NCI-H446 treated with DMSO at 0.1 percent for 48 hours (cell line): ENCODE measurements at regions not wholly inside any gene's neighbourhood (a gene's known extent, or its start where the extent isn't known, plus 50 kb on each side); places are given as distances from the start of the nearest gene placed in this dataset.
"Not testable (repeated sequence)": the region's sequence is repeated elsewhere in the genome, so short reads cannot be mapped to it uniquely, and the experiment has no call there.

Source experiments
- DNase-seq: peaks from one replicate; lab custom pipeline; 2025; lab: John Stamatoyannopoulos, UW

DNA sequence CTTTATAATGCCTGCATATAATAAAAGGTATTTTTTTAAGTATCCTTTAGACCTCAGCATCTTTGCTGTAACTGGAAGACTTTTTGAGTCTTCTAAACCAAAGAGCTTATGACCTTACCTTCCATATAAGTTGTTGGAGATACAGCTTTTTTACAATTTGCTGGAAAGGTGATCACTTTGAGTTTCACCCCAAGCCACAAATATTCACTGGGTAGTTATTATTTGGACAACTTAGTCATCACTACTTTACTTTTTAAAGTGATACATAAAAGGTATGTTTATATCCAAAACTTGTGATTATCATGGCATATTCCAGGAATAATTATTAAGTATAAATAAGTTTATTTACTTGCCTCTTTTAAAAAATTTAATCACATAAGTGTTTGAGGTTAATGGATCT is 246.7 kb upstream of the NRIP1 start:
- DNase-seq, result no peak

DNA sequence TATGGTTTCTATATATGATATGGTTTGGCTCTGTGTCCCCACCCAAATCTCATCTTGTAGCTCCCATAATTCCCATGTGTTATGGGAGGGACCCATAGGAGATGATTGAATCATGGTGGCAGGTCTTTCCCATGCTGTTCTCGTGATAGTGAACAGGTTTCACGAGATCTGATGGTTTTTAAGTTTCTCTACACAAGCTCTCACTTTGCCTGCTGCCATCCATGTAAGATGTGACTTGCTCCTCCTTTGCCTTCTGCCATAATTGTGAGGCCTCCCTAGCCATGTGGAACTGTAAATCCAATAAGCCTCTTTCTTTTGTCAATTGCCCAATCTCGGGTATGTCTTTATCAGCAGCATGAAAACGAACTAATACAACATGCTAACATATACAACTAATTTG is 252.2 kb upstream of the NRIP1 start:
- DNase-seq, result not testable (repeated sequence)

DNA sequence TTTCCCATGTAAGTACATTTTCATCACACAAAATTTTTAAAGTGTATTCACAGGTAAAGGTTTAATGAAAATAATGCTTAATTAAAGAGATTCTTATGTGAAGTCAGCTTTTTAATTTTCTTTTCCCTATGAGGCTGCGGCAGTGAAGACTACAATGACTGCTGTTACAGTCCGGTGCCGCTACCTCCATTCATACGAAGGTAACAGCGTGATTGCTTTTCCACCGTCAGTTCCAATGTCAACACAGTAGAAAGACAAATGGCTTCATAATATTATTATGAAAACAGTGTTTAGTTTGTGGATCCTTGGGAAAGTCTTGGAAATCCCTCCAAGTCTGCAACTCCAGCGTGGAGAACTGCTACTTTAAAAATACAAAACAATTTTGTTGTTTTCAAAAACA is 254.9 kb upstream of the NRIP1 start:
- no peak for DNase-seq

DNA sequence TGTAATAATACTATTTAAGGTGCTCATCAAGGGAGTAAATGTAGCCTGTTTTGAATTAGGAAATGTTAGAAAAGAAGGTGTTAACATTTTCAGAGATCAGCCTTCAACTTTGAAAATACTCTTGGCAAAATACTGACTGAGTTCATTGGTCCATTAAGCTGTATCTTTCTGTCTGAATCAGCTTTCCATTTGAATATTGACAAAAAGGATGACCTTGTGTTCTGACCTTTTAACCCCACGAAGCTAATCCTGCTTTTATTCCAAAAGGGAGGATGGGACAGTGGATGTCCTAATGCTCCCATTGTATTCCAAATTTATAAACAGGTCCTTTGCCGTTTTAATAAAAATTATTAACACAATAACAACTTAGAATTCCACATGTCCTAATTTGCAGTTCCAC is 259.7 kb upstream of the NRIP1 start:
- no peak for DNase-seq

DNA sequence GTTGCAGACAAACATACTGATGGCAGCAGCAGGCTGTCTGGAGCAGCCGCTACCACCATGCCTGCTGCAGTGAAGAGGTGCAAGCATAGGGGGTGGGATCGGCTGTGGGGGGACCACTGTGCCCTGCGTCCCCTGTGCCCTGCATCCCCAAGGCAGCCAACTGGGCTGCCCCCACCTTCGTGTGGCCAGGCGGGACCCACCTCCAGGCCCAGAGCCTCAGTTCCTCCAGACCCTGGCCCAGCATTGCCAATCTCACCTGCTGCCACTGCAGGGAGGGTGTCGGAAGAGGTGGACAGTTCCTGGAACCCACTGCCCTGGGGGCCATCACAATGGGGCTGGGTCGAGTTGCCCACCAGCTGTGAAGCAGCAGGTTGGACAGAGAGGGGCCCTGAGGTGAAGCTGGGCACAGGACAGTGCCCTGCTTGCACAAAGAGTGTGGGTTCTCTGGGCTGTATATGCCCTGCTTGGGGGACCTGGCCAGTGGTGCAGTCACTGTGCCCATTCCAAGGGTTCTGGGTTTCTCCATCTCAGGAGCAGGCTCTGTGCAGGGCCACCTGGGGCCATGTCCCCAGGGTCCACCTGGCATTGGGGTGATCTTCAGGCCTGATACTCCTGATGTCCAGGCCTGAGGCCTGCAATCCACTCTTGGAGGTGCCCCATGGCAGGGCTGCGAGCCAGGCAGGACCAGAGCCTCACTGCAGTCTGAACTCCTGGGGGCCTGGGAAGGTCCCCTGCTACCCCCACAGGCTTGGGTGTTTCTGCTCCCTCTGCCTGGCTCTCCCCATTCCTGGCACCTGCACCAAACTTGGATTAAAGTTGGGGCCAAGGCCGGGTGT is 261.4 kb upstream of the NRIP1 start:
- no peak for DNase-seq

DNA sequence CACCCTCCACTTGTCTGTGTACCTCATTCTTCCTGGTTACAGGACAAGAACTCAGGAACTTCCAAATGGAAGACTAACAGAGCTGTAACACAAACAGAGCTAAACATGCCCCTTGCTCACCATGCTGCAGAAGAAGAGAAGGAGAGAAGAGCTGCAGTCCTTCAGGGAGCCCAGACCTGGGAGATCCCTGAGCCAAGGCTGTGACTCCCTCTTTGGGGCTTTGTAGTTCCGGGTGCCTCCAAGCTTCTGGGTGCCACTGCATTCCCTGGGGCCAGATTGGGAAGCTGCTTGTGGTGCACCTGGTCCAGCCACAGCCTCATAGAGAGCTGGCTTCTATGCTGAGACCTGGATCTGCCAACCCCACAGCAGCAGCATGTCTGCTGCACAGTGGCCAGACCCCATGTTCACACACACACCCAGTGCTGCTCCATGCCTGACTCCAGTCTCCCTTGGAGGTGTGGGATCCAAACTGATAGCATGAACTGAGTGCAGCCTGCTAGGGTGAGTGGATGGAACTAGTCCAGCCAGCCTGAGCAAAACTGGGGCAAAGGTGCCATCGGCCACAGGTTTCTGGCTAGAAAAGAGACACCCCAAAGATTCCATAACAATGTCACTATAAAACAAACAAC is 263.0 kb upstream of the NRIP1 start:
- DNase-seq, result no peak

DNA sequence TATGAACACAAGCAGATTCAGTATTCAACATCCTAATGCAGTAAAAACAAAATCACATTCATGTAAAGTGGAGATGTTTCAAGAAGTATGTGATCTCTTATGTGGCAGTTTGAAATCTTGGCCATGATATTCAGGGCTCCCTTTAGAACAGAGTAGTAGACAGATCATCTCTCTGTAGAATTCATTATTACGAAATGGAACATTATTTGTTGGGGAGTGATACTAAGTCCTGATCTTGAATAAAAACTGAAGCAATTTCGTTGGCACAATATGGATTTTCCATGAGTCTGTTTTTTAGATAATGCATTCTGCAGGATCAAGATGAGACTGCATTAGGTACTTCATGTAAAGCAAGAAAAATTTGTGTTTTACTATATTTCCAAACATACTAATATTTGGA is 264.4 kb upstream of the NRIP1 start:
- DNase-seq, result no peak

DNA sequence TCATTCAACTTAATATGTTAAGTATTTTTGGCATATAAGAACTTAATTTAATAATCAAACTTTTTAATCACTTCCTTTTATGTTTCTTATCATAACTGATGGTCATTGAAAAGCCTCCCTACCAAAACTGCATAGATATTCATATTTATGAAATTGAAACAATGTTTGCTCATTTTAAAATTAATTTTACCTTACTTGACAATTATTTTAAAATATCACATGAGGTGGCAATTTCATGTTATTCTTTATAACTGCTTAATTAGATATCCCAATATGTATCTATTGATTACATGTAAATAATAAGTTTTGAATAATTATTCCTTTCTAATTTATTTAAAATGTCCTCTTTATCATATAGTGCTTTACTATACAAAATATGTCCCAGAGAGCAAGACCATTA is 266.1 kb upstream of the NRIP1 start:
- no peak for DNase-seq

DNA sequence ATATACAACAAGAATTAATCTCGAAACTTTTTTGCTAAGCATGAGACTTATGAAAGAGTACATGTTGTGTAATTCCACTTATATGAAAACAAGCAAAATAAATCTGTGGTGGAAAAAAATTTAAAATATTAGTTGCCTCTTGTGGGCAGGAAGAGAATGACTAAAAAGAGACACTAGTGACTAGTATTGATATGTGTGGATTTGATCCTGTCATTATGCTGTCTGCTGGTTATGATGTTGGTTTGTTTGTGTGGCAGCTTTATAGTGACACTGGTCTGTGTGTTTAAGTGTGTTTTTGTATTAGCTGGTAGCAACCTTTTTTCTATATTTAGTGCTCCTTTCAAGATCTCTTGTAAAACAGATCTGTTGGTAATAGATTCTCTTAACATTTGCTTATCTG is 267.8 kb upstream of the NRIP1 start:
- DNase-seq, result no peak

DNA sequence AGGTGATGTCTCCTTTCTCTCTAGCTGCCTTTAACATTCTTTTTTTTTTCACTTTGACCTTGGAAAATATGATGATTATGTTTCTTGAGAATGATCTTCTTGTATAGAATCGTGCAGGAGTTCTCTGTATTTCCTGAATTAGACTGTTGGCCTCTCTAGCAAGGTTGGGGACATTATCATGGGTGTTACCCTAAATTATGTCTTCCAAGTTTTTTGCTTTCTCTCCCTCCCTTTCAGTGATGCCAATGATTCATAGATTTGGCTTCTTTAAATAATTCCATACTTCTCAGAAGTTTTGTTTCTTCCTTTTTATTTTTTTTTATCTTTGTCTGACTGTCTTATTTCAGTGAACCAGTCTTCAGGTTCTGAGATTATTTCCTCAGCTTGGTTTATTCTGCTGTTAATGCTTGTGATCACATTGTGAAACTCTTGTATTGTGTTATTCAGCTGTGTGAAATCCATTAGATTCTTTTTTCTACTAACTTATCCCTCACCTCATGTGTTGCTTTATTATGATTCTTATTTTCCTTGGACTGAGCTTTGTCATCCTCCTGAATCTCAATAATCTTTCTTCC is 268.4 kb upstream of the NRIP1 start:
- no peak for DNase-seq

DNA sequence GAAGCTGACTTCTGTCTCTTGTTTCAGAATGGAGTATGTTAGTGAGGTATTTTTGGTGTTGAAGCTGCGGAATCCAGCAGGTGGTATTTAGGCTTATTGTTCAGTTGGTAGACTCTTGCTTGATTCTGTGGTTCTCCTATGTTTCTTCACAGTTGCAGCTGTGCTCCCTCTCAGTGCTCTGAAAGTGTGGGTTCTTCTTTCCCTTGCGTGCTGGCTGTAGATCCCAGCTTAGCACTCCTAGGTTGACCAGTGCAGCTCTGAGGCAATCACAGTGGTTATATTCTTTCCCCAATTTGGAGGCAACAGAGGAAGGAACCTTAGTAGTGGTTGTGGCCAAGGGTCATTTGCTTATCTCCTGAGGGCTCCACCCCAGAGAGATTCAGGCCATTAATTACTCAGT is 269.2 kb upstream of the NRIP1 start:
- no peak for DNase-seq

DNA sequence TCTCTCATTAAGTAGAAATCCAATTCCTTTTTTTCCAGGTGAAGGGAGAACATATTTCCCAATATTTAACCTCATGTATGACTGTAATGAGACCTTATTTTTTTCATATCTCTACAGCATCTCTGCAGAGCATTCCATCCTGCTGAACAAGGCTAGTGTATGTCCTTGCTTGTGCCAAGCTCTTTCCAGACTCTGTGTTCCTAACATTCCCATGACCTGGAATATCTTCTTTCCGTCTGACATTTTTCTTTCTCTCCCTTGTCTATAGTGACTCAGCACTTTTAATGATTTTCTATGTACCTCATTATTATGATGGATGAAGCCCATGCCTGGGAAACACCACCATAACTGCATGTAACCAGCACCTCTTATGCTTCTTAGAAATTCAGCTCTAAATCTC is 278.3 kb upstream of the NRIP1 start:
- DNase-seq, result no peak

DNA sequence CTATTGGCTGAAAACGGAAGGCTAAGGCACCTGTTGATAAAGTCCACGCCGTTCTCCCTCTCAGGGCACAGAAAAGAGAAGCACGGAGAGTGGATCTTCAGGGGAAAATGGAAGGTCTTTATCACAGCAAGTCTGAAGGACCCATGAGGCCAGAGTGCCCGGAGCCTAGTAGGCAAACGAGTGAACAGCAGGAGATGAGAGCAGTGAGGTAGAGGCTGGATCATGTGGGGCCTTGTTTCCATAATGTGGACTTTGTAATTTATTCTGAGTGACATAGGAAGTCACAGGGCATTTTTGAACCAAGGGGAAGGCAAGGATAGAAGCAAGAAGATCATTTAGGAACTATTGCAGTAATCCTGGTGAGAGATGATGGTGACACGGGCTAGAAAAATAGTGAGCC is 287.2 kb upstream of the NRIP1 start:
- DNase-seq, result no peak

DNA sequence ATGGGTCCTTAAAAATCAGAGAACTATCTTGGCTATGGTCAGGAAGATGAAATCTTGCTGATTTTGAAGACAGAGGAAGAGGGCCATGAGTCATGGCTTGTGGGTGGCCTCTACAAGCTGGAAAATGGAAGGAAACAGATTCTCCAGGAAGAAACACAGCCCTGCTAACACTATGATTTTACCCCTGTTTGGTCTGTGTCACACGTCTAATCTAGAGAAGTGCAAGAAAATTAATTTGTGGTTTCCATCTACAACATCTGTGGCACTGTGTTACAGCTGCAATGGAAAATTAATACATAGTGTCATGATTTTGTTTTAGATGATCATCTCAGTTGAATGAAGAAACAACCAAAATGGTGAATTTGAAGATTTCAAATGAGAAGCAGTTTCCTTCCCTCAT is 288.7 kb upstream of the NRIP1 start:
- DNase-seq, result no peak

DNA sequence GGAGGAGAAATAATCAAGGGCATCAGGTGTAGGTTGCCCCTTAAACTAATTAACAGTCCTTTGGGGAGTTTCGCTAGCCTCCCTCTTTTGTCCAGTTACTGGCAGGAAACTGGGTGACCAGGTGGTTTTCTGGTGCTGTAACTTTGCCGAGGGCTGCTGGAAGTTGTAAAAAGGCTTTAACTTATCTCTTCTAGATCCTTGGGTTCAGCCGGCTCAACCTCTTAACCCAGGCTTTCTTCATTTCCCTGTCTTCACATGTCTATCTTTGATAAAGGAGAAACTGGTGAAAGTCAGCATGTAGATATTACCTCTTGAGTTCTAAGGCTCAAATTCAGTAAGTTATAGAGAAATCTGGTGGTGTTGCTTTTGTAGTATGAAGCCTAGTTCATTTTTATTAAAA is 289.7 kb upstream of the NRIP1 start:
- DNase-seq, result no peak

DNA sequence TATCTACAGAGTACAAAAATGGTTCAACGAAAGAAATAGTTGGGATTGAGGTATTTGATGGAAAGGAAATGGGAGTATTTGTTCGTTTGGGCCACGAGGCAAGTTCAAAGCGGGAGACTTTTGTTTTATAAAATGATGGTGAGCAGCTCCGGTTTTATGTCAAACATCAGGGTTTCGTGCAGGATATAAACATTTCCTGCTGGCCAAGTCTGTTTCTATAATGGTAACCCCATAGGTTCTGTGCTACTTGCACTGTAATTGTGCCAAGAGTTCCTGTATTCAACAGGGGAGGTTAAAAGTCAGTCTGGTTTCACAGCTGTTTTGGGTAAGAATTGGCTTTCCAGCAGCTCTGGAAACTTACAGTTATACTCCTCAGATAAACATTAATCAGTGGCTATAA is 290.3 kb upstream of the NRIP1 start:
- DNase-seq, result no peak

DNA sequence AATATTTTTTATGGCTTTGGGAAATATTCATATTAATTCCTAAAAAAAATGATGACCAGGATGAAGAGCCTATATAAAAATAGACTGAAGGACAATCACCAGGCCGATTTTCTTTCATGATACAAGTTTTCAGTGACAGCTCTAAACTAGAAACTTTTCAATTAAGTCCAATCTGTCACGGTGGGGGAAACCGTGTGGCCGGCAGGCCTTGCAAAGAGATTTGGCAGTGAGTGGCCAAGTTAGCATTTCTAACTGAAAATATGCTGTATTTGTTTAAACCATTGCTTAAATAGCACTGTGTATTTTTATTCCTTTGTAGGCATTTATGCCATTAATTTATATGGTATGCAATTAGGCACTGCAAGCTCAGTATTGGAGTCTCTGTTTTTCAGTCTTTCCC is 294.5 kb upstream of the NRIP1 start:
- DNase-seq, result no peak

DNA sequence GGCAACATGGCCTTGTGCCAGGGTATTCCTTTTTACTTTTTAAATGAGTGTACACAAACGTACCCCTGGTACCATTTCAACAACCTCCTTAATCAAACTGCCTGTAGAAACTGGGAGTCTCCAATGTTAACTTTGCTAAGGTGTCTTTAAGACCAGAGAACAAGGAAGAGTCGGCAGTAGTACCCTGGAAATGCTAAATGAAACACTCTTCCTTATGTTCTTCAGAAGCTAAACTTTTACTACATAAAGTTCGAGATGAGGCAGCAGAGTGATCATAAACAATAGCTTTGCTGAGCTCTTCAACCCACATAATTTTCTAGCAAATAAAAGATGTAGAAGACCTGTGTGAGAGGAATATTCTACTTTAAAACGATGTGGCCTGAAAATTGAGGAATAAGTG is 297.7 kb upstream of the NRIP1 start:
- DNase-seq, result no peak

DNA sequence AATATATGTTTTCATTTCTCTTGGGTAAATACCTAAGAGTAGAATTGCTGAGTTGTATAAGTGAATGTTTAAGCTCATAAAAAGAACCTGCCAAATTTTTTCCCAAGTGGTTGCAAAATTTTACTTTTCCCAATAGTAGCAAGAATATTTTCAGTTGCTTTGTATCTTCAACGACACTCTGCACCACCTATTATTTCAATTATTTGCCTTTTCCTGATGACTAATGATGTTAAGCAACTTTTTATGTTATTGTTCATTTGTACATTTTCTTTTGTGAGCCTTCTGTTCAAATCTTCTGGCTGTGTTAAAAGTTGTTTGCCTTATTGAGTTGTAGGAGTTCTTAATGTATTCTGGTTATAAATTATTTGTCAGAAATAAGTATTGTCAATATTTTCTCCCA is 299.1 kb upstream of the NRIP1 start:
- DNase-seq, result no peak

DNA sequence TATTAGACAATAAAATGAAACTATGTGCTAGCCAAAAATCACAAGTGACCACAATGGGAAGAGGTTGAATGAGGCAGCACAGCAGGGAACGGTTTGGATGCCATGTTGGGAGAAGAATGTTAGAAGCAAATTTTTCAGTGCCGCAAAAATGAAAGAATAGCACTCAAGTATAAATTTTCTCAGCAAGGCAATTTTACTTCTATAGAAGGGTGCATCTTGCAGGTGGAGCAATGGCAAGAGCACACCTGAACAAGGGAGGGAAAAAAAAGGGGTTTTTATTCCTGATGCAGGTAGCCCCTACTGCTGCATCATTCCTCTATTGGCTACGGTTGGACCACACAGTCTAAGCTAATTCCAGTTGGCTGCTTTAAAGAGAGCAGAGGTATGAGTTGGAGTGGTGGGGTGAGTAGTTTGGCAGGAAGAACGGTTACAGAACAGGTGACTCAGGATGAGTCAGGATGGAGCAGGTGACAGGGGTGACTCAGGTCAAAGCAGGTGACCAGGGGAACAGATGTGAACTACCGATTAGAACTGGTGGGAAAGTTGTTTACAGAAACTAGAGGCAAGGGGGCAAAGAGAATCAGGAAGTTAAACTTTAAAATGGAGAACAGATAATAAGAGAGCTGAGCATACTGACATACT is 301.1 kb upstream of the NRIP1 start:
- no peak for DNase-seq

DNA sequence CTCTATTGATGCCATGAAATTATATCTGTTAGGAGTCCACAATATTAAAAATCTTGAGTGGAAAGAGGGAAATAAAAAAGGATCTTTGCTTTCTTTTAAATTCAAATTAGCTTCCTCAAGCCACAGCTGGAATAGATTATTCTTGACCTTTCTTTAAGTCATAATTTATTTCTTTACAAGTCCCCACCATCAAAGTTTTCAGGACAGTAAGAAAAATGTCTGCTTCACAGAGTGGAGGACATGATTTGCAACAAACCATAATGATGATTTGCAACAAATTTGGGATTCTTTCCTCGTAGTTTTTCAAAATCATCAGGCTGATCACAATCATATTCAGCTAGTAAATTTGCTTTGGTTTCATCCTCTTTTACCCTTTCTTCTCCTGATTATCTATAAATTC is 301.8 kb upstream of the NRIP1 start:
- DNase-seq, result no peak

DNA sequence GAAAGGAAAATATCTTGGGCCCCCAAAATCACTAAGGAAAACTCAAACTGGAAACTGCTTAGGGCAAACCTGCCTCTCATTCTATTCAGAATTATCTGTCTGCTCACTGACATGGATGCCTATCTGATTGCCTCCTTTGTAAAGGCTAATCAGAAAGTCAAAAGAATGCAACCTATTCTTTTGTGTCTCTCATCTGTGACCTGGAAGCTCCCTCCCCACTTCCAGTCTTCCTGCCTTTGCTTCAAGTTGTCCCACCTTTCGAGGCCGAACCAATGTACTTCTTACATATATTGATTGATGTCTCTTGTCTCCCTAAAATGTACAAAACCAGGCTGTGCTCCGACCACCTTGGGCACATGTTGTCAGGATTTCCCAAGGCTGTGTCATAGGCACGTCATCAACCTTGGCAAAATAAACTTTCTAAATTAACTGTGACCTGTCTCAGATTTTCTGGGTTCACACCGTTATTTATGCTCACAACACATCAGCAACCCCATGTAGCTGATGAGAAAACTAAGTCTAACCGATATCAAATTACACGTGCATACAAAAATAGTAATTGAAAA is 302.3 kb upstream of the NRIP1 start:
- no peak for DNase-seq

DNA sequence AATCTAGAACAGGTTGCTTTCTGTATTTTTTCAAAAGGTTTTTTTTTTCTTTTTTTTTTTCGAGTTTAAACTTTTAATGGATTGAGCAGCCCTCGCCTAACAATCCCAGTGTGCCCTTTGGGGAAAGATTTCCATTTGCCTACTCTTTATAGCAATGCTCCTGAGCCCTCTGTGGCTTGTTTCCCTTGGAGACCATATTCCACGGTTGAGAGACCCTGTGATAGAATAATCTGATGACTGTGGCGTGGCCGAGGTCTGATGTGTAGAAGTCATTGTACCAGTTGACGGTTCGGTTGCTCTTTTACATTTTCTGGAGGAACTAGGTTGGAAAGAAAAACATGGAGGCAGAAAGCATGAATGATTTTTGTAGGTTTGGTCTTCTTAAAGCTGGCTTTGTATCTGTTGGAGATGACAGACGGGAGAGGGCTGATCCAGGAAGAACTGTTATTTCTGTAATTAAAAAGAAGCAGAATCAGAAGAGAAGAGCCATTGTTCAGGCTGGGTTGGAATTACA is 305.7 kb upstream of the NRIP1 start:
- no peak for DNase-seq
